Esophagus muscularis mucosa (tissue), 4 donors: ENCODE measurements at regions not wholly inside any gene's neighbourhood (a gene's known extent, or its start where the extent isn't known, plus 50 kb on each side); places are given as distances from the start of the nearest gene placed in this dataset.
"Not testable (repeated sequence)": the region's sequence is repeated elsewhere in the genome, so short reads cannot be mapped to it uniquely, and the experiment has no call there.

Source experiments
- CTCF ChIP-seq, 3 experiments: fragments of 200-600 bp in 2 of 3; fragments of 450-650 bp in 1 of 3; sonication (generic) in 2 of 3; IDR thresholded peaks; one replicate each; pipeline ENCODE4 v1.5.1; 2017 to 2019; ENCODE audit warnings: antibody characterized with exemption in 3 of 3, mild to moderate bottlenecking in 2 of 3, moderate library complexity in 1 of 3
- EP300 ChIP-seq: sonication (generic); formaldehyde crosslinking; IDR thresholded peaks from one replicate; pipeline ENCODE4 v1.6.1; 2017; ENCODE audit warnings: antibody characterized with exemption
- POLR2A ChIP-seq: fragments of 450-650 bp; IDR thresholded peaks from one replicate; pipeline ENCODE4 v1.6.1; 2017; ENCODE audit warnings: antibody characterized with exemption, moderate library complexity, mild to moderate bottlenecking, low read depth
- POLR2AphosphoS5 ChIP-seq, 2 donors: sonication (generic); formaldehyde crosslinking; IDR thresholded peaks; one replicate each; pipeline ENCODE4 v1.6.1; 2017; ENCODE audit warnings: antibody characterized with exemption in 2 of 2

GRCh38 chr6:57870083-57870482 lies 552.7 kb downstream of the PRIM2 start:
- not testable (repeated sequence) for TF ChIP-seq CTCF (IDR thresholded peaks at IDR 0.05); POLR2A; EP300; POLR2AphosphoS5 (IDR thresholded peaks at IDR 0.05)
